ENCODE measurements at regions not wholly inside any gene's neighbourhood (a gene's known extent, or its start where the extent isn't known, plus 50 kb on each side); places are given as distances from the start of the nearest gene placed in this dataset.

GRCh38 chr16:5993356-5993755 is 895.8 kb upstream of the EEF2KMT start:
- TF ChIP-seq USF1 (IDR thresholded peaks at IDR 0.05) (no peak), EP300 (IDR thresholded peaks at IDR 0.05; ENCODE audit: borderline replicate concordance) (no peak), FOXM1 (IDR thresholded peaks at IDR 0.05; ENCODE audit: borderline replicate concordance, low read depth) (no peak), TAF1 (IDR thresholded peaks at IDR 0.05; ENCODE audit: low read depth) (no peak), RAD21 (IDR thresholded peaks at IDR 0.05; ENCODE audit: low read depth) (no peak), CEBPB (IDR thresholded peaks at IDR 0.05) (no peak), TCF12 (IDR thresholded peaks at IDR 0.05; ENCODE audit: low read depth) (no peak), EGR1 (IDR thresholded peaks at IDR 0.05) (no peak)
- TF ChIP-seq, protein P1, sequence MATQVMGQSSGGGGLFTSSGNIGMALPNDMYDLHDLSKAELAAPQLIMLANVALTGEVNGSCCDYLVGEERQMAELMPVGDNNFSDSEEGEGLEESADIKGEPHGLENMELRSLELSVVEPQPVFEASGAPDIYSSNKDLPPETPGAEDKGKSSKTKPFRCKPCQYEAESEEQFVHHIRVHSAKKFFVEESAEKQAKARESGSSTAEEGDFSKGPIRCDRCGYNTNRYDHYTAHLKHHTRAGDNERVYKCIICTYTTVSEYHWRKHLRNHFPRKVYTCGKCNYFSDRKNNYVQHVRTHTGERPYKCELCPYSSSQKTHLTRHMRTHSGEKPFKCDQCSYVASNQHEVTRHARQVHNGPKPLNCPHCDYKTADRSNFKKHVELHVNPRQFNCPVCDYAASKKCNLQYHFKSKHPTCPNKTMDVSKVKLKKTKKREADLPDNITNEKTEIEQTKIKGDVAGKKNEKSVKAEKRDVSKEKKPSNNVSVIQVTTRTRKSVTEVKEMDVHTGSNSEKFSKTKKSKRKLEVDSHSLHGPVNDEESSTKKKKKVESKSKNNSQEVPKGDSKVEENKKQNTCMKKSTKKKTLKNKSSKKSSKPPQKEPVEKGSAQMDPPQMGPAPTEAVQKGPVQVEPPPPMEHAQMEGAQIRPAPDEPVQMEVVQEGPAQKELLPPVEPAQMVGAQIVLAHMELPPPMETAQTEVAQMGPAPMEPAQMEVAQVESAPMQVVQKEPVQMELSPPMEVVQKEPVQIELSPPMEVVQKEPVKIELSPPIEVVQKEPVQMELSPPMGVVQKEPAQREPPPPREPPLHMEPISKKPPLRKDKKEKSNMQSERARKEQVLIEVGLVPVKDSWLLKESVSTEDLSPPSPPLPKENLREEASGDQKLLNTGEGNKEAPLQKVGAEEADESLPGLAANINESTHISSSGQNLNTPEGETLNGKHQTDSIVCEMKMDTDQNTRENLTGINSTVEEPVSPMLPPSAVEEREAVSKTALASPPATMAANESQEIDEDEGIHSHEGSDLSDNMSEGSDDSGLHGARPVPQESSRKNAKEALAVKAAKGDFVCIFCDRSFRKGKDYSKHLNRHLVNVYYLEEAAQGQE (IDR thresholded peaks at IDR 0.05; ENCODE audit: low read depth), result no peak

Measured in Ishikawa (cell line).